Naive thymus-derived CD4-positive, alpha-beta T cell (primary cell): ENCODE measurements at regions not wholly inside any gene's neighbourhood (a gene's known extent, or its start where the extent isn't known, plus 50 kb on each side); places are given as distances from the start of the nearest gene placed in this dataset.

Experiments used
- ATAC-seq: fragments of 150-1000 bp; cut with Tn5 transposase; 2 replicates; pipeline ENCODE4 v1.10.0; 2021; ENCODE audit warnings: mild to moderate bottlenecking, moderate library complexity
- CTCF ChIA-PET: fragments of 350-600 bp; sonication (Branson Sonifier 250); formaldehyde crosslinking; loops from one replicate; lab custom pipeline; 2021; ENCODE audit warnings: antibody characterized with exemption; lab: Charles Lee
- POLR2A ChIA-PET: fragments of 350-600 bp; sonication (Branson Sonifier 250); formaldehyde crosslinking; loops from one replicate; lab custom pipeline; 2021; ENCODE audit warnings: antibody characterized with exemption, inconsistent platforms; lab: Charles Lee
- DNase-seq, 9 donors: peaks; one replicate each; pipeline versions ENCODE4 v3.0.0 to v3.0.0-alpha.2; 2020 to 2022; ENCODE audit warnings: mixed read lengths in 1 of 9
- H3K27ac ChIP-seq: one replicate; pipeline ENCODE4 v1.7.0; 2013; ENCODE audit warnings: mild to moderate bottlenecking, low read depth, low read length, moderate library complexity
- H3K27me3 ChIP-seq, 2 donors: one replicate each; pipeline ENCODE4 v1.7.0; 2013; ENCODE audit warnings: low read length in 2 of 2, mild to moderate bottlenecking in 2 of 2, moderate library complexity in 2 of 2; ENCODE audit not compliant: control insufficient read depth in 2 of 2, insufficient read depth in 2 of 2
- H3K36me3 ChIP-seq, 3 experiments: 1 replicate in 2 of 3; 2 replicates in 1 of 3; pipeline ENCODE4 v1.7.0; 2013; ENCODE audit warnings: low read length in 3 of 3, mild to moderate bottlenecking in 3 of 3, moderate library complexity in 1 of 3; ENCODE audit not compliant: insufficient read depth in 3 of 3, control insufficient read depth in 2 of 3
- H3K4me1 ChIP-seq, 2 donors: one replicate each; pipeline ENCODE4 v1.7.0; 2013; ENCODE audit warnings: low read length in 2 of 2, mild to moderate bottlenecking in 2 of 2, moderate library complexity in 1 of 2; ENCODE audit not compliant: control insufficient read depth in 2 of 2, insufficient read depth in 2 of 2
- H3K4me3 ChIP-seq: 2 replicates; pipeline ENCODE4 v1.7.0; 2013; ENCODE audit warnings: mild to moderate bottlenecking, low read length
- H3K9me3 ChIP-seq, 3 experiments: 1 replicate in 2 of 3; 2 replicates in 1 of 3; pipeline ENCODE4 v1.7.0; 2013; ENCODE audit warnings: low read length in 3 of 3; ENCODE audit not compliant: control insufficient read depth in 2 of 3
- H3K27ac Mint-ChIP-seq, 9 donors: one replicate each; pipeline ENCODE4 v1.8.0; 2020 to 2022; ENCODE audit warnings: mixed read lengths in 9 of 9, mild to moderate bottlenecking in 8 of 9, moderate library complexity in 5 of 9, inconsistent platforms in 2 of 9
- H3K27me3 Mint-ChIP-seq, 5 donors: one replicate each; pipeline ENCODE4 v1.8.0; 2021 to 2022; ENCODE audit warnings: mixed read lengths in 5 of 5, mild to moderate bottlenecking in 1 of 5
- H3K36me3 Mint-ChIP-seq, 5 donors: one replicate each; pipeline ENCODE4 v1.8.0; 2020 to 2022; ENCODE audit warnings: mixed read lengths in 5 of 5, mild to moderate bottlenecking in 3 of 5, inconsistent platforms in 1 of 5
- H3K4me1 Mint-ChIP-seq, 7 donors: one replicate each; pipeline ENCODE4 v1.8.0; 2020 to 2022; ENCODE audit warnings: mixed read lengths in 7 of 7, mild to moderate bottlenecking in 3 of 7, inconsistent platforms in 1 of 7
- H3K4me3 Mint-ChIP-seq, 10 donors: one replicate each; pipeline ENCODE4 v1.8.0; 2020 to 2022; ENCODE audit warnings: mild to moderate bottlenecking in 10 of 10, mixed read lengths in 10 of 10, moderate library complexity in 6 of 10, inconsistent platforms in 2 of 10
- H3K9me3 Mint-ChIP-seq, 11 donors: one replicate each; pipeline ENCODE4 v1.8.0; 2020 to 2022; ENCODE audit warnings: mixed read lengths in 11 of 11, mild to moderate bottlenecking in 4 of 11, inconsistent platforms in 1 of 11, moderate library complexity in 1 of 11
- intact Hi-C, 2 donors: fragments of 100-400 bp; cut with micrococcal nuclease; formaldehyde crosslinking; loops; one replicate each; pipeline ENCODE4 v1.15.1; 2023

DNA sequence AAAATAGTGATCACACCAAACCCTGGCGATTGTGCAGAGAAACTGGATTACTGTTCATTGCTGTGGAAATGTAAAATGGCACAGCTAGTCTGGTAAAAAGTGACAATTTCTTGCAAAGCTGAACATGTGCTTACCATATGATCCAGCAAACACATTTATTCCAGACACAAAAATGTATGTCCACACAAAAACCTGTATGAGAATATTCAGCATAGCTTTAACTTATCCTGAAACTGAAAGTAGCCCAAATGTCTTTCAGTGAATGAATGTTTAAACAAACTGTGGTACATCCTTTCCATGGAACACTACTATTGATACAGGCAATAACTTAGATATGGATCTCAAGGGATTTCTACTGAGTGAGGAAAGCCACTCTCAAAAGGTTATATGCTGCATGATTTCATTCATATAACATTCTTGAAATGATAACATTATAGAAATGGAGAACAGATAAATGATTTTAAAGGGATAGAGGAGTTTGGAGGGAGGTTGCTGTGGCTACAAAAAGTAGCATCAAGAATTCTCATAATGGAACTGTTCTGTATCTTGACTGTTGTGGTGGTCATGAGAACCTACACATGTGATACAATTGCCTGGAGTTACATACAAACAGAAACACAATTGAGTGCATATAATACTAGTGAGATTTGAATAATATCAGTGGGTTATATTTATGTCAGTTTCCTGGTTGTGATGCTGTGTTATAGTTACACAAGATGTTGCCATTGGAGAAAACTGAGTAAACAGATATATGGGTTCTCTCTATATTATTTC lies 70.7 kb upstream of the DPH6 start:
- H3K27ac Mint-ChIP-seq = no peak overlapping the region

GRCh38 chr15:35618260-35619188 lies 72.6 kb upstream of the DPH6 start:
- POLR2A ChIA-PET = no interaction called here
- H3K36me3 Mint-ChIP-seq = peaks cover 0 to 3% (median 0%) of the 10 kb centered on the region in 5 donors
- H3K4me3 Mint-ChIP-seq = no peak overlapping the region
- no peaks in the 10 kb centered on the region for H3K4me1 Mint-ChIP-seq
- Histone ChIP-seq H3K4me3 (no peak overlapping the region), H3K36me3 (no peaks in the 10 kb centered on the region), H3K9me3 (peaks cover 0 to 3% (median 0%) of the 10 kb centered on the region in 3 experiments), H3K27me3 (no peaks in the 10 kb centered on the region), H3K4me1 (no peaks in the 10 kb centered on the region), H3K27ac (no peak overlapping the region)
- no peak for DNase-seq
- H3K9me3 Mint-ChIP-seq = peaks cover 0 to 12% (median 6%) of the 10 kb centered on the region in 11 donors
- CTCF ChIA-PET = no interaction called here
- intact Hi-C loops = loop anchor here in 1 of 2 donors (2.0 kb wide), 1 partner anchor 20 kb away; no protein-coding TSS in a partner anchor
- peaks cover 0 to 29% (median 6%) of the 10 kb centered on the region in 5 donors for H3K27me3 Mint-ChIP-seq
- no peak overlapping the region for H3K27ac Mint-ChIP-seq
- ATAC-seq = no peak

More for the DNA sequence above, 70.7 kb upstream of the DPH6 start:
- H3K4me3 Mint-ChIP-seq = no peak overlapping the region
- Histone ChIP-seq H3K4me3 (no peak overlapping the region), H3K36me3 (no peaks in the 10 kb centered on the region), H3K27ac (no peak overlapping the region), H3K4me1 (no peaks in the 10 kb centered on the region), H3K9me3 (peaks cover 0 to 6% (median 0%) of the 10 kb centered on the region in 3 experiments), H3K27me3 (no peaks in the 10 kb centered on the region)
- H3K4me1 Mint-ChIP-seq = no peaks in the 10 kb centered on the region
- peaks cover 0 to 26% (median 9%) of the 10 kb centered on the region in 11 donors for H3K9me3 Mint-ChIP-seq
- ATAC-seq (no peak), DNase-seq (no peak)
- H3K36me3 Mint-ChIP-seq = peaks cover 0 to 3% (median 0%) of the 10 kb centered on the region in 5 donors
- intact Hi-C loops = no loop called here
- H3K27me3 Mint-ChIP-seq = peaks cover 0 to 29% (median 6%) of the 10 kb centered on the region in 5 donors
- POLR2A ChIA-PET = no interaction called here
- CTCF ChIA-PET = no interaction called here

GRCh38 chr15:35622641-35623340 lies 76.8 kb upstream of the DPH6 start:
- H3K4me1 Mint-ChIP-seq = no peaks in the 10 kb centered on the region
- peaks cover 0 to 25% (median 9%) of the 10 kb centered on the region in 5 donors for H3K27me3 Mint-ChIP-seq
- peaks cover 0 to under 1% (median 0%) of the 10 kb centered on the region in 11 donors for H3K9me3 Mint-ChIP-seq
- H3K36me3 Mint-ChIP-seq = no peaks in the 10 kb centered on the region
- POLR2A ChIA-PET = no interaction called here
- intact Hi-C loops = no loop called here
- DNase-seq (no peak), ATAC-seq (no peak)
- no peak overlapping the region for H3K27ac Mint-ChIP-seq
- Histone ChIP-seq H3K27ac (no peak overlapping the region), H3K27me3 (no peaks in the 10 kb centered on the region), H3K4me1 (no peaks in the 10 kb centered on the region), H3K36me3 (no peaks in the 10 kb centered on the region), H3K4me3 (no peak overlapping the region), H3K9me3 (no peaks in the 10 kb centered on the region)
- H3K4me3 Mint-ChIP-seq = no peak overlapping the region
- CTCF ChIA-PET = no interaction called here

GRCh38 chr15:35624881-35625280 lies 78.9 kb upstream of the DPH6 start:
- H3K4me1 ChIP-seq = no peaks in the 10 kb centered on the region
- CTCF ChIA-PET = no interaction called here
- no peaks in the 10 kb centered on the region for H3K36me3 ChIP-seq
- Mint-ChIP-seq H3K4me1 (no peaks in the 10 kb centered on the region), H3K36me3 (no peaks in the 10 kb centered on the region), H3K4me3 (no peak overlapping the region), H3K27ac (no peak overlapping the region), H3K27me3 (peaks cover 3 to 30% (median 16%) of the 10 kb centered on the region in 5 donors), H3K9me3 (peaks cover 0 to 2% (median 0%) of the 10 kb centered on the region in 11 donors)
- no peaks in the 10 kb centered on the region for H3K27me3 ChIP-seq
- ATAC-seq (no peak), DNase-seq (no peak)
- H3K9me3 ChIP-seq = no peaks in the 10 kb centered on the region
- no peak overlapping the region for H3K27ac ChIP-seq
- no peak overlapping the region for H3K4me3 ChIP-seq
- intact Hi-C loops = no loop called here
- POLR2A ChIA-PET = no interaction called here

DNA sequence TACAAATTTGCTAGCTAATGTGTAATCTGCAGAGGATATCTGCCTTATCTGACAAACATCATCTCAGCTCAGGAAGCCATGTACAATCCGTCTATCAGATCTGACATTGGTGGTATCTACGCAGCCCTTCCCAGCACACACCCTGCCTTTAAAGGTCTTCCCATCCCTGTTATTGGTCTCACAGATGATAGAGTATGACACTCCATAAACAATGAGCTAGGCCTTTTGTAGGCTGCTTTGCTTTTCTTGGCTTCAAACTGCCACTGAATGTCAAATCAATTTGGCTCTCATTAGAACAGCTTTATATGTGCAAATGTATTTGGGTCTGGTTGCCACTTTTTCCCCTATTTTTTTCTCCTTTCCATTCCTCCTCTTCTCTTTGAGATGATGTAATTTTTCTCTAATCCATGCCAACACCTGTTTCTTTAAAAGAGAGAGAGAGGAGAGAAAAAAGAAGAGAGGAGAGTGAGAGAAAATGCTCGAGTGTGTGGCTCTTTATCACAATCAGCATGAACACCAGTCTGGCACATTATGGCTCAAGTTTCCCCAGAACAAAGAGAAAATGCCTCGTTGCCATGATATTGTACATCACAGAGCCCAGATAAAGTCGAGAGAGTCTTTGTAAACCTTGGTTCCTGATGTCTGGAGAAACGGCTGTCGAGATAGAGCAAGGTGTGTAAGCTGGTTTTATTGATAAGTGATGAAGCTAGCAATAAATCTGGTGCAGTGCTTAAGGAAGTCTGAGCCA lies 80.8 kb upstream of the DPH6 start:
- no peak overlapping the region for H3K27ac ChIP-seq
- Mint-ChIP-seq H3K36me3 (no peaks in the 10 kb centered on the region), H3K27ac (no peak overlapping the region), H3K9me3 (peaks cover 0 to 2% (median 0%) of the 10 kb centered on the region in 11 donors), H3K4me3 (no peak overlapping the region), H3K27me3 (peaks cover 7 to 39% (median 23%) of the 10 kb centered on the region in 5 donors), H3K4me1 (no peaks in the 10 kb centered on the region)
- ChIA-PET POLR2A (no interaction called here), CTCF (no interaction called here)
- H3K27me3 ChIP-seq = no peaks in the 10 kb centered on the region
- no peak for DNase-seq
- no peaks in the 10 kb centered on the region for H3K9me3 ChIP-seq
- intact Hi-C loops = no loop called here
- no peak overlapping the region for H3K4me3 ChIP-seq
- no peak for ATAC-seq
- H3K4me1 ChIP-seq = no peaks in the 10 kb centered on the region
- no peaks in the 10 kb centered on the region for H3K36me3 ChIP-seq

DNA sequence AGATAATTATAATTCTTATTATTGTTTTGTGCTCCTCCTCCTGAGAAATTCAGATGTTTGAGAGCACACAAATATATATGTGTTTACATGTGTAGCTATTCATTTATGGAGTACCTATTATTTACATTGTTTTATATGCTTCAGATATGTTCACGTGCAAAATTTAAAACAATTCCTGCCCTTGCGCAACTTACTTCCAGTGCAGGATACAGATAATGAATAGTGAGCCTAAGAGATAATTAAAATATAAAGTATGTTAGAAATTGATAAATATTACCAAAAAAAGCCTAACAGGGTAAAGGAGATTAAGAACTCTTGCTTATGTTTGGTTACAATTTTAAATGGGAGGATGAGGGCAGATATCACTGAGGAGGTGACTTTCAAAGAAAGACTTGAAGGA lies 81.7 kb upstream of the DPH6 start:
- Mint-ChIP-seq H3K4me3 (no peak overlapping the region), H3K36me3 (no peaks in the 10 kb centered on the region), H3K27me3 (peaks cover 7 to 35% (median 23%) of the 10 kb centered on the region in 5 donors), H3K4me1 (no peaks in the 10 kb centered on the region), H3K9me3 (peaks cover 0 to 2% (median 0%) of the 10 kb centered on the region in 11 donors), H3K27ac (no peak overlapping the region)
- Histone ChIP-seq H3K9me3 (no peaks in the 10 kb centered on the region), H3K36me3 (no peaks in the 10 kb centered on the region), H3K27me3 (no peaks in the 10 kb centered on the region), H3K27ac (no peak overlapping the region), H3K4me1 (no peaks in the 10 kb centered on the region), H3K4me3 (no peak overlapping the region)
- intact Hi-C loops = no loop called here
- no peak for ATAC-seq
- POLR2A ChIA-PET = no interaction called here
- DNase-seq = no peak
- CTCF ChIA-PET = no interaction called here
